ENCODE measurements at regions not wholly inside any gene's neighbourhood (a gene's known extent, or its start where the extent isn't known, plus 50 kb on each side); places are given as distances from the start of the nearest gene placed in this dataset.

DNA sequence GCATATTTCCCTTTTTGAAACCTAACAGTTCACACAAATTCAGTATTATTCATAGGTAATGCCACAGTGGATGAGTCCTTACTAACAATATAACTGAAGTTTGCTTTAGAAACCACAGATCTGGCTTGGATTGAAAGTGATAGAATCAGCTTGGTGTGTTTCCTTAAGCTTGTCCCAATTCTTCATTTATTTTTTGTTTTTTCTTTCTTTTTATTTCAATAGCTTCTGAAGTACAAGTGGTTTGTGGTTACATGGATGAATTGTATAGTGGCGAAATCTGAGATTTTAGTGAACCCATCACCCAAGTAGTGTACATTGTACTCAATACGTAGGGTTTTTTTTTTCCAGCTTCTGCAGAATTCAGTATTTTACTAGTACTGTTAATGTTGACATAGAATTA is 518.2 kb upstream of the SEMA3D start:
- Histone ChIP-seq H3K4me3 (ENCODE audit: low read depth, low read length) (no peak overlapping the region), H3K36me3 (replicated peaks) (no peaks in the 10 kb centered on the region), H3K27ac (no peak overlapping the region), H3K27me3 (replicated peaks) (no peaks in the 10 kb centered on the region)
- in situ Hi-C loops (cut with HindIII; ENCODE audit: low pct_ligation_motif_present, low sequenced_read_pairs), result no loop called here
- no peak for DNase-seq
- TF ChIP-seq, protein P1, sequence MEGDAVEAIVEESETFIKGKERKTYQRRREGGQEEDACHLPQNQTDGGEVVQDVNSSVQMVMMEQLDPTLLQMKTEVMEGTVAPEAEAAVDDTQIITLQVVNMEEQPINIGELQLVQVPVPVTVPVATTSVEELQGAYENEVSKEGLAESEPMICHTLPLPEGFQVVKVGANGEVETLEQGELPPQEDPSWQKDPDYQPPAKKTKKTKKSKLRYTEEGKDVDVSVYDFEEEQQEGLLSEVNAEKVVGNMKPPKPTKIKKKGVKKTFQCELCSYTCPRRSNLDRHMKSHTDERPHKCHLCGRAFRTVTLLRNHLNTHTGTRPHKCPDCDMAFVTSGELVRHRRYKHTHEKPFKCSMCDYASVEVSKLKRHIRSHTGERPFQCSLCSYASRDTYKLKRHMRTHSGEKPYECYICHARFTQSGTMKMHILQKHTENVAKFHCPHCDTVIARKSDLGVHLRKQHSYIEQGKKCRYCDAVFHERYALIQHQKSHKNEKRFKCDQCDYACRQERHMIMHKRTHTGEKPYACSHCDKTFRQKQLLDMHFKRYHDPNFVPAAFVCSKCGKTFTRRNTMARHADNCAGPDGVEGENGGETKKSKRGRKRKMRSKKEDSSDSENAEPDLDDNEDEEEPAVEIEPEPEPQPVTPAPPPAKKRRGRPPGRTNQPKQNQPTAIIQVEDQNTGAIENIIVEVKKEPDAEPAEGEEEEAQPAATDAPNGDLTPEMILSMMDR (IDR thresholded peaks at IDR 0.05; ENCODE audit: low read depth, low read length, missing control alignments), result no peak

DNA sequence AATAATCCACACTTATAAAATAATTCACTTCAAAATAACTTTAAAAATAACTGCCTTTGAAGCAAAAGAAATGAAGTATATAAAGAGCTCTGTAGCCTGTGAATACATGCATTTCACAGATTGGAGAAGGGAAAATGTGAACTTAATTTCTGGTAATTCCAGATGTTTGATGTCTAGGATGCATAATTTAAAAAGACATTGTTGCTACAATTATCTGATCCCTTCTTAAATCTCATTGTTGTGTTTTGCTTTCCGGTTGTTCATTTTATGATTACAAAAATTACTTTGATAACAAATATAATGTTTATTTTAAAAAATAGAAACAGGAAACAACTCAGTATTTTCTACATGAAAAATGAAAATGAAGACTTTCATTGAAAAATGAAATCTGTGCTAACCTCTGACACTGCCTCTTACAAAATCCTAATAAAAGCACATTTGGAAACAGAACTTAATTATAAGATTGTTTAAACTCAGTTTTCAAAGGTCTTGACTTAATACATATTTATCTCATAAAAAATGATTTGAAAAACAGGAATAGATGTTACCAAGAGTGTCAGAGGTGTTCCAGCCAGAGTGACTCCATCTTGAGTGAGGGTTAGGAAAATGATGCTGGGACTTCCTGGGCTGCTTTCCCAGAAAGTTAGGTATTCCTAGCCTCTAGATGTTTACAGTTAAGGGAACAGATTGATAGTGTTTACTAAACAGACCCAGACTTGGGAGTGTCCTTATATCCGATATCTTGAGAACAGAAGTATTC is 516.6 kb upstream of the SEMA3D start:
- in situ Hi-C loops (cut with HindIII; ENCODE audit: low pct_ligation_motif_present, low sequenced_read_pairs), result no loop called here
- TF ChIP-seq, protein P1 (IDR thresholded peaks at IDR 0.05; ENCODE audit: low read depth, low read length, missing control alignments), result no peak
- Histone ChIP-seq H3K36me3 (replicated peaks) (no peaks in the 10 kb centered on the region), H3K4me3 (ENCODE audit: low read depth, low read length) (no peak overlapping the region), H3K27ac (no peak overlapping the region), H3K27me3 (replicated peaks) (no peaks in the 10 kb centered on the region)
- no peak for DNase-seq

DNA sequence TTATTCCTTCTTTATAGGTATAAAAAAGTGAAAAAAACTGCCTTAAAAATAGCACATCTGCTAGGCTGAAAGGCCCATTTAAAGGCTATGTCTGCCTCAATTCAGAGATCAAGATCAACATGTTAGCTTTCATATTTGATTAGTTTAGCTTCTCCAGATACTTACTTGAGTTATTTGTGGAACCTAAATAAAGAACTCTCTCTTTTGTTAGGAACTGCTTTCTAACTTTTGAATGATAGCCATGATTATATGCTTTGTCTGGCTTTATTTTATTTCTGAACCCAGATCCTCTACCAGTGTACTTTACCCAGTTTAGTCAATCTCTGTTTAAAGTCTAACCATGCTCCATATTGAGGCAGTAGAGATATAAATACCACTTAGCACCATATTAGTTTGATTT is 515.5 kb upstream of the SEMA3D start:
- in situ Hi-C loops (cut with HindIII; ENCODE audit: low pct_ligation_motif_present, low sequenced_read_pairs), result no loop called here
- H3K27ac ChIP-seq, result no peak overlapping the region

DNA sequence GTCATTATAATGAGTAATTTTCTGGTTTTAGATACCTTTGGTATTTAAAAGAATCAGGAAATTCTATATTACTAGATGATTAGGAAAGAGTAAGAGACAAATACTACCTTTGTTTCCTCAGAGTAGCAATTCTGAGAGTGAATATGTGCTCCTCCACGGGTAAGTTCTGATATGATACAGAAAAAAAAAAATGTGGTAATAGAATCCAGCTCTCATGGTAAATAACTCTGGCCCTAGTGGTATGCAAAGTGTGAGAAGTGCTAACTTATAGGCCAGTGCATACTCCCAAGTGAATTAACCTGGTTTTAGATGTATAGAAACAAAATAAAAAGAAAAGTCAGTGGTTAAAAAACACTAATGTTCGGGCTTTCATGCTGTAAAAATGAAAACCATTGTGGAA is 512.6 kb upstream of the SEMA3D start:
- no peak for DNase-seq
- Histone ChIP-seq H3K4me3 (ENCODE audit: low read depth, low read length) (no peak overlapping the region), H3K27me3 (replicated peaks) (no peaks in the 10 kb centered on the region), H3K36me3 (replicated peaks) (no peaks in the 10 kb centered on the region), H3K27ac (no peak overlapping the region)
- TF ChIP-seq, protein P1 (IDR thresholded peaks at IDR 0.05; ENCODE audit: low read depth, low read length, missing control alignments), result no peak
- in situ Hi-C loops (cut with HindIII; ENCODE audit: low pct_ligation_motif_present, low sequenced_read_pairs), result no loop called here

More for the DNA sequence above, 515.5 kb upstream of the SEMA3D start:
- DNase-seq, result no peak
- H3K4me3 ChIP-seq (ENCODE audit: low read depth, low read length), result no peak overlapping the region
- TF ChIP-seq, protein P1 (IDR thresholded peaks at IDR 0.05; ENCODE audit: low read depth, low read length, missing control alignments), result no peak
- no peaks in the 10 kb centered on the region for H3K27me3 ChIP-seq (replicated peaks)
- H3K36me3 ChIP-seq (replicated peaks), result no peaks in the 10 kb centered on the region

DNA sequence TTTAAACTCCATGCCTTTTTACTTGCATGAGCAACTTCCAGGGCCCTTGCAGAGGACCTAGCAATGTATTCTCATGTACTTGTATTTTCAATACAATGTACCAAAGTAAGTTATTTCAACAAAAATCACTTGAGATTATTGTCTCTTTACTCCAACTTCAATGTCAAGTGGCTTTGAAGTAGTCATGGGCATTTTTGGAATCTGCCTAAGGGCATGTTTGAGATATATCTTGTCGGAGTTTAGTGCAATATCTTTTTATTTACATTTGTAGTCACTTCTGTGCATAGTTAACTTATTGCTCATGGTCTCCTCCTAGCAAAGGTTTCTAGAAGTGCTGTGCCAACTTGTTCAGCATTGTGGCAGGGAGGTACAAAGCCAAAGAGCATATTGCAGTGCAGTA is 508.7 kb upstream of the SEMA3D start:
- in situ Hi-C loops (cut with HindIII; ENCODE audit: low pct_ligation_motif_present, low sequenced_read_pairs), result no loop called here
- TF ChIP-seq, protein P1 (IDR thresholded peaks at IDR 0.05; ENCODE audit: low read depth, low read length, missing control alignments), result no peak
- H3K36me3 ChIP-seq (replicated peaks), result no peaks in the 10 kb centered on the region
- H3K27ac ChIP-seq, result no peak overlapping the region
- no peak overlapping the region for H3K4me3 ChIP-seq (ENCODE audit: low read depth, low read length)
- no peak for DNase-seq
- no peaks in the 10 kb centered on the region for H3K27me3 ChIP-seq (replicated peaks)

DNA sequence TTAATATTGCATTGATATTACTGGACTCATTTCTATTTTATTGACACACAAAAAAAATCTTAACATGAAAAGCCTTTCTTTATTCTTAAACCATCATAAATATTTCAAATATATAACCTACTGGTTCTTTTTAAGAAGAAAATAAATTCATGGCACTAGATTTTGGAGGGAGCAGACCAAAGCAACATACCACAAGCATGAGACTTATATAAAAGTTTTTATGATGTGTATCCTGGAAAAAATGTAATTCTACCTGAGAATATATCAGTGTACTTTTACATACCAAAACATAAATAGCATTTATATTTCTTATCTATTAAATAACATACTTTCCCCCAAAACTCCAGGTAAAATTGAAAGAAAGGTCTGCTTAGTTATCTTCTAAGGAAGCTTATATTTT is 508.2 kb upstream of the SEMA3D start:
- Histone ChIP-seq H3K27me3 (replicated peaks) (no peaks in the 10 kb centered on the region), H3K27ac (no peak overlapping the region), H3K36me3 (replicated peaks) (no peaks in the 10 kb centered on the region), H3K4me3 (ENCODE audit: low read depth, low read length) (no peak overlapping the region)
- in situ Hi-C loops (cut with HindIII; ENCODE audit: low pct_ligation_motif_present, low sequenced_read_pairs), result no loop called here
- DNase-seq, result no peak
- TF ChIP-seq, protein P1 (IDR thresholded peaks at IDR 0.05; ENCODE audit: low read depth, low read length, missing control alignments), result no peak
